A549 (cell line): ENCODE measurements at regions not wholly inside any gene's neighbourhood (a gene's known extent, or its start where the extent isn't known, plus 50 kb on each side); places are given as distances from the start of the nearest gene placed in this dataset.

Source experiments
- BHLHE40 ChIP-seq: IDR thresholded peaks from 2 replicates; pipeline ENCODE4 v1.6.1; 2012; ENCODE audit warnings: low read depth, low read length, inconsistent platforms
- CHD2 ChIP-seq: fragments of 150-350 bp; IDR thresholded peaks from 2 replicates; pipeline ENCODE4 v1.6.1; 2014; ENCODE audit warnings: low read length; ENCODE audit not compliant: partially characterized antibody
- CTCF ChIP-seq: fragments of >200 bp; sonication (Bioruptor Twin); formaldehyde crosslinking; IDR thresholded peaks from 3 replicates; pipeline ENCODE4 v1.5.1; 2016
- EHMT2 ChIP-seq: fragments of 200-600 bp; sonication (generic); IDR thresholded peaks from 2 replicates; pipeline ENCODE4 v1.6.1; 2016; ENCODE audit warnings: antibody characterized with exemption, low read depth, mild to moderate bottlenecking, moderate library complexity
- EP300 ChIP-seq, 2 experiments: fragments of >200 bp; sonication (Bioruptor Twin); formaldehyde crosslinking; IDR thresholded peaks; 2 replicates in 1 of 2; 3 replicates in 1 of 2; pipeline ENCODE4 v1.6.1; 2016 to 2017
- HDAC2 ChIP-seq: fragments of 200-600 bp; sonication (generic); IDR thresholded peaks from 2 replicates; pipeline ENCODE4 v1.6.1; 2016
- KDM5A ChIP-seq: fragments of 200-600 bp; sonication (generic); IDR thresholded peaks from 2 replicates; pipeline ENCODE4 v1.6.1; 2016; ENCODE audit warnings: antibody characterized with exemption, mild to moderate bottlenecking
- MAFK ChIP-seq: fragments of 450-650 bp; IDR thresholded peaks from 2 replicates; pipeline ENCODE4 v1.6.1; 2014; ENCODE audit not compliant: partially characterized antibody
- MYC ChIP-seq: IDR thresholded peaks from 2 replicates; pipeline ENCODE4 v1.6.1; 2012; ENCODE audit warnings: mild to moderate bottlenecking, inconsistent platforms, low read length, improper control_type of control experiment, borderline replicate concordance
- POLR2A ChIP-seq: IDR thresholded peaks from 2 replicates; pipeline ENCODE4 v1.6.1; 2012; ENCODE audit warnings: mild to moderate bottlenecking, low read length
- POLR2AphosphoS2 ChIP-seq: conservative IDR thresholded peaks from 2 replicates; pipeline ENCODE4 v1.6.1; 2012; ENCODE audit warnings: low read length, improper control_type of control experiment, inconsistent platforms
- TF ChIP-seq, protein P1 (sequence below): fragments of >200 bp; sonication (Bioruptor Twin); formaldehyde crosslinking; IDR thresholded peaks from 3 replicates; pipeline ENCODE4 v1.6.1; 2016
- TF ChIP-seq, protein P2 (sequence below): IDR thresholded peaks from 2 replicates; pipeline ENCODE4 v1.6.1; 2012
- TF ChIP-seq, protein P3 (sequence below): fragments of 150-350 bp; IDR thresholded peaks from 2 replicates; pipeline ENCODE4 v1.6.1; 2014; ENCODE audit warnings: low read depth, mild to moderate bottlenecking, low read length

GRCh38 chr1:198887866-198888265, 249.0 kb downstream of the PTPRC start:
- TF ChIP-seq CTCF = no peak
- TF ChIP-seq EP300 (IDR thresholded peaks at IDR 0.05) = no peak
- TF ChIP-seq EHMT2 = no peak
- no peak for TF ChIP-seq POLR2AphosphoS2
- TF ChIP-seq KDM5A = no peak
- TF ChIP-seq HDAC2 = no peak
- TF ChIP-seq CHD2 = no peak
- no peak for TF ChIP-seq POLR2A
- TF ChIP-seq MAFK = no peak
- TF ChIP-seq BHLHE40 = no peak
- no peak for TF ChIP-seq MYC
- TF ChIP-seq, protein P1, sequence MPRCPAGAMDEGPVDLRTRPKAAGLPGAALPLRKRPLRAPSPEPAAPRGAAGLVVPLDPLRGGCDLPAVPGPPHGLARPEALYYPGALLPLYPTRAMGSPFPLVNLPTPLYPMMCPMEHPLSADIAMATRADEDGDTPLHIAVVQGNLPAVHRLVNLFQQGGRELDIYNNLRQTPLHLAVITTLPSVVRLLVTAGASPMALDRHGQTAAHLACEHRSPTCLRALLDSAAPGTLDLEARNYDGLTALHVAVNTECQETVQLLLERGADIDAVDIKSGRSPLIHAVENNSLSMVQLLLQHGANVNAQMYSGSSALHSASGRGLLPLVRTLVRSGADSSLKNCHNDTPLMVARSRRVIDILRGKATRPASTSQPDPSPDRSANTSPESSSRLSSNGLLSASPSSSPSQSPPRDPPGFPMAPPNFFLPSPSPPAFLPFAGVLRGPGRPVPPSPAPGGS = no peak
- TF ChIP-seq, protein P2, sequence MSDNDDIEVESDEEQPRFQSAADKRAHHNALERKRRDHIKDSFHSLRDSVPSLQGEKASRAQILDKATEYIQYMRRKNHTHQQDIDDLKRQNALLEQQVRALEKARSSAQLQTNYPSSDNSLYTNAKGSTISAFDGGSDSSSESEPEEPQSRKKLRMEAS = no peak
- TF ChIP-seq, protein P3, sequence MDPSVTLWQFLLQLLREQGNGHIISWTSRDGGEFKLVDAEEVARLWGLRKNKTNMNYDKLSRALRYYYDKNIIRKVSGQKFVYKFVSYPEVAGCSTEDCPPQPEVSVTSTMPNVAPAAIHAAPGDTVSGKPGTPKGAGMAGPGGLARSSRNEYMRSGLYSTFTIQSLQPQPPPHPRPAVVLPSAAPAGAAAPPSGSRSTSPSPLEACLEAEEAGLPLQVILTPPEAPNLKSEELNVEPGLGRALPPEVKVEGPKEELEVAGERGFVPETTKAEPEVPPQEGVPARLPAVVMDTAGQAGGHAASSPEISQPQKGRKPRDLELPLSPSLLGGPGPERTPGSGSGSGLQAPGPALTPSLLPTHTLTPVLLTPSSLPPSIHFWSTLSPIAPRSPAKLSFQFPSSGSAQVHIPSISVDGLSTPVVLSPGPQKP = no peak
